HCT116 (cell line): ENCODE measurements at regions not wholly inside any gene's neighbourhood (a gene's known extent, or its start where the extent isn't known, plus 50 kb on each side); places are given as distances from the start of the nearest gene placed in this dataset.

Experiments used
- ATF3 ChIP-seq: IDR thresholded peaks from 2 replicates; pipeline ENCODE4 v1.6.1; 2012
- CTCF ChIP-seq, 3 experiments: fragments of 200-600 bp in 1 of 3; sonication (generic) in 1 of 3; IDR thresholded peaks in 2 of 3; conservative IDR thresholded peaks in 1 of 3; 2 replicates each; pipeline ENCODE4 v1.5.1; 2012 to 2017; ENCODE audit warnings: low read depth in 2 of 3, low read length in 2 of 3, antibody characterized with exemption in 1 of 3, borderline replicate concordance in 1 of 3, control low read depth in 1 of 3, mild to moderate bottlenecking in 1 of 3, mixed read lengths in 1 of 3, mixed run types in 1 of 3, moderate library complexity in 1 of 3; ENCODE audit not compliant: insufficient read depth in 1 of 3
- EZH2 ChIP-seq: fragments of 200-600 bp; sonication (generic); IDR thresholded peaks from 2 replicates; pipeline ENCODE4 v1.6.1; 2017; ENCODE audit warnings: antibody characterized with exemption, mixed run types
- EZH2phosphoT487 ChIP-seq: fragments of 200-600 bp; IDR thresholded peaks from 2 replicates; pipeline ENCODE4 v1.6.1; 2018; ENCODE audit warnings: antibody characterized with exemption, borderline replicate concordance
- FOSL1 ChIP-seq: IDR thresholded peaks from 2 replicates; pipeline ENCODE4 v1.6.1; 2012; ENCODE audit warnings: low read depth
- JUND ChIP-seq: IDR thresholded peaks from 2 replicates; pipeline ENCODE4 v1.6.1; 2012
- POLR2A ChIP-seq: IDR thresholded peaks from 2 replicates; pipeline ENCODE4 v1.7.0; 2011; ENCODE audit warnings: borderline replicate concordance; ENCODE audit not compliant: insufficient read depth, insufficient read length; ENCODE audit errors: extremely low read depth
- RAD21 ChIP-seq: IDR thresholded peaks from 2 replicates; pipeline ENCODE4 v1.6.1; 2012; ENCODE audit warnings: low read depth, mild to moderate bottlenecking
- REST ChIP-seq: IDR thresholded peaks from 2 replicates; pipeline ENCODE4 v1.6.1; 2012; ENCODE audit warnings: low read depth
- TCF7L2 ChIP-seq: IDR thresholded peaks from 2 replicates; pipeline ENCODE4 v1.7.0; 2011; ENCODE audit warnings: borderline replicate concordance, inconsistent platforms; ENCODE audit not compliant: insufficient read depth, insufficient read length; ENCODE audit errors: extremely low read depth
- YY1 ChIP-seq: IDR thresholded peaks from 2 replicates; pipeline ENCODE4 v1.6.1; 2011; ENCODE audit warnings: low read length, low read depth, moderate library complexity, mild to moderate bottlenecking; ENCODE audit not compliant: insufficient replicate concordance; ENCODE audit errors: extremely low read depth
- TF ChIP-seq, protein P1 (sequence below): IDR thresholded peaks from 2 replicates; pipeline ENCODE4 v1.6.1; 2011; ENCODE audit warnings: mild to moderate bottlenecking, low read length, moderate library complexity; ENCODE audit not compliant: insufficient replicate concordance; ENCODE audit errors: extremely low read depth

DNA sequence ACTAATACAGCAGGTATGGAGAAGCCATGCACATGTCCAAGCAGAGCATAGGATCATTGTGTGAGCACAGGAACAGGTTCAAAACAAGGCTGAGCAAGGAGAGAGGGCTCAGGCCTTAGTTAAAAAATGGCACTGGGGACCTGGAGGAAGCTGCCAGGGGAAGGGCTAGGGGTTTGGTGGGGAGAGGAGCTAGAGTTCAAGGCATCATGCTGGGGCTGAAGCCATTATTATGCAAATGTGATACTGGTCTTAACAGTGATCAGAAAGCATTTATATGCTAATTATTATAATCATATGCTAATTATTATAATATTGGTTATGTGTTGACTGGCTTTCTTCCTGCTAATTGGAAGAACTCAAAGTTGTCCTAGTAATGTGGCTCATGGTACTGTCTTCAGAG is 546.0 kb upstream of the CFAP20DC start:
- TF ChIP-seq FOSL1 (no peak), EZH2 (no peak), CTCF (IDR thresholded peaks at IDR 0.05 in 2 of 3, conservative IDR thresholded peaks at IDR 0.05 in 1 of 3; ENCODE audit: borderline replicate concordance in 1 of 3, insufficient read depth in 1 of 3, low read depth in 2 of 3, low read length in 2 of 3) (no peak), POLR2A (no peak), TCF7L2 (no peak), EZH2phosphoT487 (no peak), JUND (no peak), RAD21 (no peak), REST (no peak), YY1 (no peak), ATF3 (no peak)
- TF ChIP-seq, protein P1, sequence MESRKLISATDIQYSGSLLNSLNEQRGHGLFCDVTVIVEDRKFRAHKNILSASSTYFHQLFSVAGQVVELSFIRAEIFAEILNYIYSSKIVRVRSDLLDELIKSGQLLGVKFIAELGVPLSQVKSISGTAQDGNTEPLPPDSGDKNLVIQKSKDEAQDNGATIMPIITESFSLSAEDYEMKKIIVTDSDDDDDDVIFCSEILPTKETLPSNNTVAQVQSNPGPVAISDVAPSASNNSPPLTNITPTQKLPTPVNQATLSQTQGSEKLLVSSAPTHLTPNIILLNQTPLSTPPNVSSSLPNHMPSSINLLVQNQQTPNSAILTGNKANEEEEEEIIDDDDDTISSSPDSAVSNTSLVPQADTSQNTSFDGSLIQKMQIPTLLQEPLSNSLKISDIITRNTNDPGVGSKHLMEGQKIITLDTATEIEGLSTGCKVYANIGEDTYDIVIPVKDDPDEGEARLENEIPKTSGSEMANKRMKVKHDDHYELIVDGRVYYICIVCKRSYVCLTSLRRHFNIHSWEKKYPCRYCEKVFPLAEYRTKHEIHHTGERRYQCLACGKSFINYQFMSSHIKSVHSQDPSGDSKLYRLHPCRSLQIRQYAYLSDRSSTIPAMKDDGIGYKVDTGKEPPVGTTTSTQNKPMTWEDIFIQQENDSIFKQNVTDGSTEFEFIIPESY, result no peak
